Heart left ventricle (tissue), 13 donors: ENCODE measurements at regions not wholly inside any gene's neighbourhood (a gene's known extent, or its start where the extent isn't known, plus 50 kb on each side); places are given as distances from the start of the nearest gene placed in this dataset.

Experiments
- POLR2A ChIP-seq, 2 donors: fragments of 450-650 bp; IDR thresholded peaks; one replicate each; pipeline ENCODE4 v1.6.1; 2017; ENCODE audit warnings: antibody characterized with exemption in 2 of 2, mild to moderate bottlenecking in 2 of 2, moderate library complexity in 2 of 2
- TF ChIP-seq, protein P1 (sequence below), 12 donors: fragments of 200-600 bp; sonication (generic) in 4 of 12; IDR thresholded peaks; one replicate each; pipeline versions ENCODE4 v1.5.0 to v1.8.0; 2018 to 2022; ENCODE audit warnings: antibody characterized with exemption in 12 of 12, mild to moderate bottlenecking in 5 of 12
- donor health status: ischemic (EF 13 %, LVEDD 7.1; RV severe dilation, severe dysfunction).
- donor health status: DM: no; HTN: yes; CAD: no.
- donor health status: DM: no; HTN: no; CAD: no.
- donor health status: ischemic (EF 25% LVEDD 6.9; RV normal size, moderate dysfunction).
- donor health status: ischemic (EF 25% LVEDD 5.7; RV mildly dilated, moderate dysfunction).
- donor health status: ischemic (EF 35%, LVEDD 5.7; RV mildly dilated, moderate dysfunction).
- donor health status: nonischemic (EF 11% LVEDD 7.7; RV severe dilation, severe dysfunction).
- donor health status: DM: yes; HTN: yes; CAD: no.
- donor health status: PGD.
- donor health status: ischemic (EF 29% LVEDD 5.4; RV normal size, mild dysfunction).
- donor health status: nonischemic (EF 23%, LVEDD 6.1; RV moderate dilation, normal function).

DNA sequence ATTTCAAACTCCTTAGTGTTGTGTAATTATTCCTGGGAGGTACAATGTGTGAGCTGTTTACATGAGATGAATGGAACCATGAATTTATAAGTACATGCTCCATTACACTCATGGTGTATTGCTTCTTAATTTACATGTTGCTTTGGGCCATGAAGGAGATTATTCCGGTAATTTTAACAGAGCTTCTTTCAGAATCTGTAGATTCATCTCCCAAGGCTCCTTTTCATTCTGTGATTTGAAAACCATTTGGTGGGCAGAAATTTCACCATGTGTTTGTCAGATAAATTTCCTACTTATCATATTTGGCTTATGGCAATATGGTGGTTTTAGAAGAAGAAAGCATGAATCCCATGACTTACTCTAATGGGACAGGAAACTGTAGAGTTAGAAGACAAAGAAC lies 421.6 kb upstream of the EYS start:
- TF ChIP-seq, protein P1, sequence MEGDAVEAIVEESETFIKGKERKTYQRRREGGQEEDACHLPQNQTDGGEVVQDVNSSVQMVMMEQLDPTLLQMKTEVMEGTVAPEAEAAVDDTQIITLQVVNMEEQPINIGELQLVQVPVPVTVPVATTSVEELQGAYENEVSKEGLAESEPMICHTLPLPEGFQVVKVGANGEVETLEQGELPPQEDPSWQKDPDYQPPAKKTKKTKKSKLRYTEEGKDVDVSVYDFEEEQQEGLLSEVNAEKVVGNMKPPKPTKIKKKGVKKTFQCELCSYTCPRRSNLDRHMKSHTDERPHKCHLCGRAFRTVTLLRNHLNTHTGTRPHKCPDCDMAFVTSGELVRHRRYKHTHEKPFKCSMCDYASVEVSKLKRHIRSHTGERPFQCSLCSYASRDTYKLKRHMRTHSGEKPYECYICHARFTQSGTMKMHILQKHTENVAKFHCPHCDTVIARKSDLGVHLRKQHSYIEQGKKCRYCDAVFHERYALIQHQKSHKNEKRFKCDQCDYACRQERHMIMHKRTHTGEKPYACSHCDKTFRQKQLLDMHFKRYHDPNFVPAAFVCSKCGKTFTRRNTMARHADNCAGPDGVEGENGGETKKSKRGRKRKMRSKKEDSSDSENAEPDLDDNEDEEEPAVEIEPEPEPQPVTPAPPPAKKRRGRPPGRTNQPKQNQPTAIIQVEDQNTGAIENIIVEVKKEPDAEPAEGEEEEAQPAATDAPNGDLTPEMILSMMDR (IDR thresholded peaks at IDR 0.05), result no peak
- TF ChIP-seq POLR2A (IDR thresholded peaks at IDR 0.05), result no peak
